Cardiac fibroblast (primary cell): ENCODE measurements at regions not wholly inside any gene's neighbourhood (a gene's known extent, or its start where the extent isn't known, plus 50 kb on each side); places are given as distances from the start of the nearest gene placed in this dataset.

Source experiments
- DNase-seq, 2 donors: peaks; one replicate each; pipeline versions ENCODE4 v3.0.0 to v3.0.0-alpha.2; 2010; ENCODE audit warnings: low read depth in 2 of 2
- H3K4me3 ChIP-seq, 2 donors: replicated peaks in 1 of 2; 1 replicate in 1 of 2; 2 replicates in 1 of 2; pipeline ENCODE4 v1.5.1; 2011; ENCODE audit warnings: low read depth in 2 of 2, low read length in 2 of 2, mild to moderate bottlenecking in 2 of 2, moderate library complexity in 1 of 2
- TF ChIP-seq, protein P1 (sequence below): IDR thresholded peaks from one replicate; pipeline ENCODE4 v1.5.1; 2011; ENCODE audit warnings: low read depth, mild to moderate bottlenecking, low read length, inconsistent platforms

DNA sequence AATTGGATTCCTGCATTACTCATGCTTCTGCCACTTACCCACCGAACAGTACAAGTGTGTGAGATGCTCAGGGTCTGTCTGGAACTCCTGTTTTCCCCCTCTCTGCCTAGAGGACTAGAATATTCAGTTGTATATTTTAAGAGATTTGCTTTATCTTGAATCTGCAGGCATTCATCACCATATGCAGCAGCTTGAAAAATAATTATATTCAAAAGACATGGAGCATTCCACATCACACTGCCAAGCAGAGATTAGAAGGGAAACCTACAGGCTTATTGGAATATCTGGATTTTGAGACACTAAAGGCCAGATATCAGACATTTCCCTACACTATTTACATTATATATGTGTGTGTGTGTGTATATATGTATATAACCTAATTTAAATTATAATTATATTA, 382.8 kb upstream of the POM121L12 start:
- no peak for DNase-seq
- no peak overlapping the region for H3K4me3 ChIP-seq
- TF ChIP-seq, protein P1, sequence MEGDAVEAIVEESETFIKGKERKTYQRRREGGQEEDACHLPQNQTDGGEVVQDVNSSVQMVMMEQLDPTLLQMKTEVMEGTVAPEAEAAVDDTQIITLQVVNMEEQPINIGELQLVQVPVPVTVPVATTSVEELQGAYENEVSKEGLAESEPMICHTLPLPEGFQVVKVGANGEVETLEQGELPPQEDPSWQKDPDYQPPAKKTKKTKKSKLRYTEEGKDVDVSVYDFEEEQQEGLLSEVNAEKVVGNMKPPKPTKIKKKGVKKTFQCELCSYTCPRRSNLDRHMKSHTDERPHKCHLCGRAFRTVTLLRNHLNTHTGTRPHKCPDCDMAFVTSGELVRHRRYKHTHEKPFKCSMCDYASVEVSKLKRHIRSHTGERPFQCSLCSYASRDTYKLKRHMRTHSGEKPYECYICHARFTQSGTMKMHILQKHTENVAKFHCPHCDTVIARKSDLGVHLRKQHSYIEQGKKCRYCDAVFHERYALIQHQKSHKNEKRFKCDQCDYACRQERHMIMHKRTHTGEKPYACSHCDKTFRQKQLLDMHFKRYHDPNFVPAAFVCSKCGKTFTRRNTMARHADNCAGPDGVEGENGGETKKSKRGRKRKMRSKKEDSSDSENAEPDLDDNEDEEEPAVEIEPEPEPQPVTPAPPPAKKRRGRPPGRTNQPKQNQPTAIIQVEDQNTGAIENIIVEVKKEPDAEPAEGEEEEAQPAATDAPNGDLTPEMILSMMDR, result no peak

DNA sequence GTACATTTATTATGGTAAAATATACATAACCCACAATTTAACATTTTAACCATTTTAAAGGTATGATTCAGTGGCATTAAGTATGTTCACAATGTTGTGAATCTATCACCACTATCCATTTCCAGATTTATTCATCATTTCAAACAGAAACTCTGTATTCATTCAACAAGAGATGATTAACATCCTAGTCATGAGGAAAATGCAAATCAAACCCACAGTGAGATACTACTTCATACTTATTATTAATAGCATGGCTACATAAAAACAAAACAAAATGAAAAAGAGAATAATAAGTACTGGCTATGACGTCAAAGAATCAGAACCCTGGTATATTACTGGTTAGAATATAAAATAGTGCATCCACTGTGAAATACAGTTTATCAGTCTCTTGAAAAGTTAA, 386.6 kb upstream of the POM121L12 start:
- TF ChIP-seq, protein P1, result no peak
- no peak for DNase-seq

DNA sequence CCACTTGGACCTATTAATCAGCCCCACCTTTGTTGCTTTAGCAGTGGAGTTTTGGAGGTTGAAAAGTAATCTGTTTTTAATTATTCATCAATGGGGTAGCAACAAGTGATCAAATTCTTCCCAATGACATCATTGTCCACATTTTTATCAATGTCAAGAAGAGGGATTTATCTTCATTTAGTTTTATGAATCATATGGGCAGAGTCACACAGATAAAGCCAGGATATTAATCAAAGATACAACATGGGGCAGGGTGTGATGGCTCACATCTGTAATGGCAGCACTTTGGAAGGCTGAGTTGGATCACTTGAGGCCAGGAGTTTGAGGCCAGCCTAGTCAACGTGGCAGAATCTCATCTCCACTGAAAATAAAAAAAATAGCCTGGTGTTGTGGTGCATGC, 388.4 kb upstream of the POM121L12 start:
- no peak overlapping the region for H3K4me3 ChIP-seq
- no peak for DNase-seq
- TF ChIP-seq, protein P1, result no peak

More for the DNA sequence above, 386.6 kb upstream of the POM121L12 start:
- no peak overlapping the region for H3K4me3 ChIP-seq

- no peak for DNase-seq
- TF ChIP-seq, protein P1, result no peak
- no peak overlapping the region for H3K4me3 ChIP-seq
Measured at GRCh38 chr7:52639981-52640380, 395.5 kb upstream of the POM121L12 start.

DNA sequence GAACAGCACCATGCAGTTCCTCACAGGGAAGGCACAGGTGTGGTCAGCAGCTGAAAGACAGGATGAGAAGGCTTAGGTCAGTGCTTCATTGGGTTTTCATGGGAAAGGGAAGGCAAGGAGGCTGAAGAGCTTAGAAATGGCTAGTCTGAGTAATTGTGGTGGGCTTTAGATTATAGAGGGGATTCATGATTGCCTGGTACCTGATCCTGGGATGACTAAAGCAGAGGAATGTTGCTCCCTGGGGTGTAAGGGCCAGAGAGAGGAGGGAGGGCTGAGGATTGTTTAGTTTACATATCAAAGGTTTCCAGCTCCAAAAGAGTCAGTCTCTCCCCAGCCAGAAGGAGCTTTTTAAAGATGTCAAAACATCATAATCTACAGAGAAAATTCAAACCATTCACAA, 396.3 kb upstream of the POM121L12 start:
- TF ChIP-seq, protein P1, result no peak
- no peak overlapping the region for H3K4me3 ChIP-seq
- DNase-seq, result no peak

DNA sequence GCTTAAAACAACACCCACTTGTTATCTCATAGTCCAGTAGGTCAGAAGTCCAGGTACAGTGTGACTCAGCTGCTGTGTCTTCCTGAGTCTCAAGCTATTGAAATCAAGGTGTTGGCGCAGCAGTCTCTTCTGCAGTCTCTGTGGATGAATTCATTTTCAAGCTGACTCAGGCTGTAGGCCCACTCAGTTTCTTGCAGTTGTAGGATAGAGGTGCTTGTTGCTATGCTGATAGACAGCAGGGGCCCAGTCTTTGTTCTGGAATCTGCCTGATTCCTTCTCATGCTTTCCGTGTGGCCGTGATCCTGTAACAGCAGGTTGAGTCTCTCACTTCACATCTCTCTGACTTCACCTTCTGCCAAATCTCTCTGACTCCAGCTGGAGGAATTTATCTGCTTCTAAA, 400.4 kb upstream of the POM121L12 start:
- H3K4me3 ChIP-seq, result no peak overlapping the region
- no peak for DNase-seq
- TF ChIP-seq, protein P1, result no peak

GRCh38 chr7:52620849-52621248, 414.6 kb upstream of the POM121L12 start:
- no peak overlapping the region for H3K4me3 ChIP-seq
- DNase-seq, result no peak
- TF ChIP-seq, protein P1, result no peak
